ENCODE measurements at regions not wholly inside any gene's neighbourhood (a gene's known extent, or its start where the extent isn't known, plus 50 kb on each side); places are given as distances from the start of the nearest gene placed in this dataset.
"Not testable (repeated sequence)": the region's sequence is repeated elsewhere in the genome, so short reads cannot be mapped to it uniquely, and the experiment has no call there.

GRCh38 chr3:158026236-158026635 lies 80.0 kb downstream of the SHOX2 start:
- H4K20me1 ChIP-seq (ENCODE audit: insufficient read depth, low read depth, low read length), result no peaks in the 10 kb centered on the region
- no peaks in the 10 kb centered on the region for H3K79me2 ChIP-seq (ENCODE audit: low read length)
- H3K27ac ChIP-seq (ENCODE audit: low read length), result no peak overlapping the region
- H3K4me1 ChIP-seq (ENCODE audit: low read length), result no peaks in the 10 kb centered on the region
- DNase-seq, result no peak
- H2AFZ ChIP-seq (ENCODE audit: low read length), result no peak overlapping the region
- H3K27me3 ChIP-seq (ENCODE audit: low read length), result no peaks in the 10 kb centered on the region
- H3K4me3 ChIP-seq (ENCODE audit: low read length), result no peak overlapping the region
- H3K4me2 ChIP-seq (ENCODE audit: low read depth, low read length, poor library complexity, severe bottlenecking), result no peak overlapping the region
- no peaks in the 10 kb centered on the region for H3K9me3 ChIP-seq (ENCODE audit: low read length)
- no peaks in the 10 kb centered on the region for H3K9me2 ChIP-seq (replicated peaks; ENCODE audit: insufficient read depth, low read length)
- no peak overlapping the region for H3K9ac ChIP-seq (ENCODE audit: low read length)
- no peaks in the 10 kb centered on the region for H3K36me3 ChIP-seq (ENCODE audit: insufficient read depth, low read length)

- not testable (repeated sequence) for H3K27ac ChIP-seq (ENCODE audit: low read length); DNase-seq; H3K9ac ChIP-seq (ENCODE audit: low read length); H3K4me1 ChIP-seq (ENCODE audit: low read length); H2AFZ ChIP-seq (ENCODE audit: low read length); H3K36me3 ChIP-seq (ENCODE audit: insufficient read depth, low read length); H3K9me3 ChIP-seq (ENCODE audit: low read length); H4K20me1 ChIP-seq (ENCODE audit: insufficient read depth, low read depth, low read length); H3K79me2 ChIP-seq (ENCODE audit: low read length); H3K4me3 ChIP-seq (ENCODE audit: low read length); H3K9me2 ChIP-seq (replicated peaks; ENCODE audit: insufficient read depth, low read length); H3K4me2 ChIP-seq (ENCODE audit: low read depth, low read length, poor library complexity, severe bottlenecking); H3K27me3 ChIP-seq (ENCODE audit: low read length)
These were observed 86.3 kb downstream of the SHOX2 start for GRCh38 chr3:158019897-158020296.

- H3K9me3 ChIP-seq (ENCODE audit: low read length), result no peaks in the 10 kb centered on the region
- H3K27ac ChIP-seq (ENCODE audit: low read length), result no peak overlapping the region
- H3K36me3 ChIP-seq (ENCODE audit: insufficient read depth, low read length), result no peaks in the 10 kb centered on the region
- no peaks in the 10 kb centered on the region for H3K79me2 ChIP-seq (ENCODE audit: low read length)
- no peak for DNase-seq
- H3K27me3 ChIP-seq (ENCODE audit: low read length), result no peaks in the 10 kb centered on the region
- no peak overlapping the region for H2AFZ ChIP-seq (ENCODE audit: low read length)
- no peak overlapping the region for H3K4me2 ChIP-seq (ENCODE audit: low read depth, low read length, poor library complexity, severe bottlenecking)
- H4K20me1 ChIP-seq (ENCODE audit: insufficient read depth, low read depth, low read length), result no peaks in the 10 kb centered on the region
- no peaks in the 10 kb centered on the region for H3K4me1 ChIP-seq (ENCODE audit: low read length)
- no peak overlapping the region for H3K9ac ChIP-seq (ENCODE audit: low read length)
- H3K9me2 ChIP-seq (replicated peaks; ENCODE audit: insufficient read depth, low read length), result no peaks in the 10 kb centered on the region
- no peak overlapping the region for H3K4me3 ChIP-seq (ENCODE audit: low read length)
These were observed 87.8 kb downstream of the SHOX2 start for GRCh38 chr3:158018462-158018861.

GRCh38 chr3:158012901-158013300 lies 93.3 kb downstream of the SHOX2 start:
- Histone ChIP-seq H3K9me2 (replicated peaks; ENCODE audit: insufficient read depth, low read length) (no peaks in the 10 kb centered on the region), H3K9me3 (ENCODE audit: low read length) (no peaks in the 10 kb centered on the region), H3K27me3 (ENCODE audit: low read length) (no peaks in the 10 kb centered on the region), H3K79me2 (ENCODE audit: low read length) (no peaks in the 10 kb centered on the region), H3K9ac (ENCODE audit: low read length) (no peak overlapping the region), H3K4me2 (ENCODE audit: low read depth, low read length, poor library complexity, severe bottlenecking) (no peak overlapping the region), H3K4me3 (ENCODE audit: low read length) (no peak overlapping the region), H3K27ac (ENCODE audit: low read length) (no peak overlapping the region), H3K4me1 (ENCODE audit: low read length) (no peaks in the 10 kb centered on the region), H2AFZ (ENCODE audit: low read length) (no peak overlapping the region), H4K20me1 (ENCODE audit: insufficient read depth, low read depth, low read length) (no peaks in the 10 kb centered on the region), H3K36me3 (ENCODE audit: insufficient read depth, low read length) (no peaks in the 10 kb centered on the region)
- no peak for DNase-seq

GRCh38 chr3:158005391-158006100 lies 100.7 kb downstream of the SHOX2 start:
- DNase-seq, result no peak
- Histone ChIP-seq H2AFZ (ENCODE audit: low read length) (no peak overlapping the region), H3K4me1 (ENCODE audit: low read length) (no peaks in the 10 kb centered on the region), H3K4me3 (ENCODE audit: low read length) (no peak overlapping the region), H3K27ac (ENCODE audit: low read length) (no peak overlapping the region), H3K79me2 (ENCODE audit: low read length) (no peaks in the 10 kb centered on the region), H4K20me1 (ENCODE audit: insufficient read depth, low read depth, low read length) (no peaks in the 10 kb centered on the region), H3K9me2 (replicated peaks; ENCODE audit: insufficient read depth, low read length) (no peaks in the 10 kb centered on the region), H3K36me3 (ENCODE audit: insufficient read depth, low read length) (no peaks in the 10 kb centered on the region), H3K27me3 (ENCODE audit: low read length) (no peaks in the 10 kb centered on the region), H3K9ac (ENCODE audit: low read length) (no peak overlapping the region), H3K4me2 (ENCODE audit: low read depth, low read length, poor library complexity, severe bottlenecking) (no peak overlapping the region), H3K9me3 (ENCODE audit: low read length) (no peaks in the 10 kb centered on the region)

GRCh38 chr3:157999246-157999645 lies 107.0 kb downstream of the SHOX2 start:
- H3K4me2 ChIP-seq (ENCODE audit: low read depth, low read length, poor library complexity, severe bottlenecking), result no peak overlapping the region

GRCh38 chr3:157982359-157982758 lies 123.9 kb downstream of the SHOX2 start:
- Histone ChIP-seq H3K4me2 (ENCODE audit: low read depth, low read length, poor library complexity, severe bottlenecking) (no peak overlapping the region), H3K9ac (ENCODE audit: low read length) (no peak overlapping the region)

More at GRCh38 chr3:157999246-157999645, 107.0 kb downstream of the SHOX2 start:
- Histone ChIP-seq H3K9me2 (replicated peaks; ENCODE audit: insufficient read depth, low read length) (no peaks in the 10 kb centered on the region), H3K9ac (ENCODE audit: low read length) (no peak overlapping the region), H3K4me3 (ENCODE audit: low read length) (no peak overlapping the region), H4K20me1 (ENCODE audit: insufficient read depth, low read depth, low read length) (no peaks in the 10 kb centered on the region), H3K27ac (ENCODE audit: low read length) (no peak overlapping the region), H3K27me3 (ENCODE audit: low read length) (no peaks in the 10 kb centered on the region), H3K79me2 (ENCODE audit: low read length) (no peaks in the 10 kb centered on the region), H3K9me3 (ENCODE audit: low read length) (peaks cover 9% of the 10 kb centered on the region), H3K4me1 (ENCODE audit: low read length) (no peaks in the 10 kb centered on the region), H2AFZ (ENCODE audit: low read length) (no peak overlapping the region), H3K36me3 (ENCODE audit: insufficient read depth, low read length) (no peaks in the 10 kb centered on the region)
- no peak for DNase-seq

GRCh38 chr3:157981819-157982218 lies 124.4 kb downstream of the SHOX2 start:
- Histone ChIP-seq H3K4me1 (ENCODE audit: low read length) (no peaks in the 10 kb centered on the region), H3K79me2 (ENCODE audit: low read length) (no peaks in the 10 kb centered on the region), H3K4me2 (ENCODE audit: low read depth, low read length, poor library complexity, severe bottlenecking) (no peak overlapping the region), H3K36me3 (ENCODE audit: insufficient read depth, low read length) (no peaks in the 10 kb centered on the region), H3K9me3 (ENCODE audit: low read length) (no peaks in the 10 kb centered on the region), H3K27me3 (ENCODE audit: low read length) (no peaks in the 10 kb centered on the region), H4K20me1 (ENCODE audit: insufficient read depth, low read depth, low read length) (no peaks in the 10 kb centered on the region), H3K4me3 (ENCODE audit: low read length) (no peak overlapping the region), H2AFZ (ENCODE audit: low read length) (no peak overlapping the region), H3K9ac (ENCODE audit: low read length) (no peak overlapping the region), H3K27ac (ENCODE audit: low read length) (no peak overlapping the region), H3K9me2 (replicated peaks; ENCODE audit: insufficient read depth, low read length) (no peaks in the 10 kb centered on the region)
- no peak for DNase-seq

More at GRCh38 chr3:157982359-157982758, 123.9 kb downstream of the SHOX2 start:
- Histone ChIP-seq H3K4me3 (ENCODE audit: low read length) (no peak overlapping the region), H3K27ac (ENCODE audit: low read length) (no peak overlapping the region), H3K27me3 (ENCODE audit: low read length) (no peaks in the 10 kb centered on the region), H3K9me2 (replicated peaks; ENCODE audit: insufficient read depth, low read length) (no peaks in the 10 kb centered on the region), H3K36me3 (ENCODE audit: insufficient read depth, low read length) (no peaks in the 10 kb centered on the region), H2AFZ (ENCODE audit: low read length) (no peak overlapping the region), H3K9me3 (ENCODE audit: low read length) (no peaks in the 10 kb centered on the region), H3K79me2 (ENCODE audit: low read length) (no peaks in the 10 kb centered on the region), H4K20me1 (ENCODE audit: insufficient read depth, low read depth, low read length) (no peaks in the 10 kb centered on the region), H3K4me1 (ENCODE audit: low read length) (no peaks in the 10 kb centered on the region)
- no peak for DNase-seq

Measured in Karpas-422 (cell line).